ENCODE measurements at regions not wholly inside any gene's neighbourhood (a gene's known extent, or its start where the extent isn't known, plus 50 kb on each side); places are given as distances from the start of the nearest gene placed in this dataset.

DNA sequence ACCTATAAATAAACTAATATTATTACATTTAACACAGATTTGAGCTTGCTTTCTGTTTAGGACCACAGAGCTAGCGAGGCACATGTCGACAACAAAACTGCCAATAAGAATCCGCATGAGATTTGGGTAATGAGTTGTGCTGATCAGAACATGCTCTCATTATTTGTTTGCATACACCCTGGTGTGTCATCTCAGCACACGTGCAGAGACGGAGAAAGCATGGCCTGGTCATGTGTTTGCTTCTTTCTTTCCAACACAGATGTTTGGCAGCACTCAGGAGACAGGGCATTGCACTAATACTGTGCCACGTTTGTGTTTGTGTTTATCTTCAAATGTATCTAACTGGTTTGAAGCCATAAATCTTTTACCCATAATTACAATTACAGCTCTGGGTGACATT is 364.8 kb downstream of the ARAP2 start:
- no peak overlapping the region for H4K8ac ChIP-seq (replicated peaks; ENCODE audit: insufficient read length, low read depth, low read length)
- Mint-ChIP-seq H3K27me3 (ENCODE audit: low read depth) (no peaks in the 10 kb centered on the region), H3K4me3 (no peak overlapping the region), H3K9me3 (peaks cover 2 to 3% of the 10 kb centered on the region in 2 experiments; a peak in 2 of 5 replicates), H3K4me1 (peaks cover 0 to 2% of the 10 kb centered on the region in 2 experiments; a peak in 1 of 4 replicates), H3K27ac (no peak overlapping the region), H3K36me3 (ENCODE audit: insufficient read depth in 1 of 3, low read depth in 3 of 3) (peaks cover 0 to 4% (median 2%) of the 10 kb centered on the region in 3 experiments; a peak in 2 of 7 replicates)
- H2AK5ac ChIP-seq (ENCODE audit: insufficient read length, low read length): no peak overlapping the region
- H2AFZ ChIP-seq (ENCODE audit: low read length): no peak overlapping the region
- H2BK120ac ChIP-seq (ENCODE audit: low read depth, low read length, poor library complexity, severe bottlenecking): no peak overlapping the region
- H3K9me3 ChIP-seq (ENCODE audit: control insufficient read depth, low read depth, low read length): no peaks in the 10 kb centered on the region
- no peak overlapping the region for H2BK15ac ChIP-seq (ENCODE audit: low read depth, low read length)
- H2BK20ac ChIP-seq (ENCODE audit: low read depth, low read length, poor library complexity, severe bottlenecking): no peak overlapping the region
- H3K79me1 ChIP-seq (ENCODE audit: insufficient read depth, low read depth, low read length, poor library complexity, severe bottlenecking): no peaks in the 10 kb centered on the region
- no peak overlapping the region for H4K91ac ChIP-seq (ENCODE audit: insufficient read length, low read depth, low read length)
- no peaks in the 10 kb centered on the region for H3K23me2 ChIP-seq (ENCODE audit: insufficient read length, low read depth, low read length, poor library complexity, severe bottlenecking)
- no peak overlapping the region for H3K9ac ChIP-seq (ENCODE audit: extremely low read depth, insufficient read length, low read length)
- H2BK12ac ChIP-seq (ENCODE audit: insufficient read length, low read depth, low read length): no peak overlapping the region
- no CpG with 5 or more reads among the region's 6 CpGs for WGBS (ENCODE audit: extremely low coverage, insufficient read length, low lambda C conversion rate)
- H3K79me2 ChIP-seq (ENCODE audit: insufficient read depth, low read length): no peaks in the 10 kb centered on the region
- no peak for DNase-seq
- no peak overlapping the region for H4K5ac ChIP-seq (ENCODE audit: insufficient read length, low read depth, low read length)
- H2BK5ac ChIP-seq (ENCODE audit: insufficient read length, low read length): no peak overlapping the region
- H3K56ac ChIP-seq (ENCODE audit: insufficient read length, low read depth, low read length): no peak overlapping the region
- H3K27ac ChIP-seq (ENCODE audit: insufficient read length, low read depth, low read length): no peak overlapping the region
- H3K18ac ChIP-seq (ENCODE audit: insufficient read length, low read depth, low read length): no peak overlapping the region
- TF ChIP-seq CTCF (conservative IDR thresholded peaks at IDR 0.05): no peak
- no peak overlapping the region for H3T11ph ChIP-seq (ENCODE audit: low read length)
- no peak overlapping the region for H3K4ac ChIP-seq (ENCODE audit: low read depth, low read length)
- H3K23ac ChIP-seq (ENCODE audit: insufficient read length, low read depth, low read length): no peak overlapping the region
- H3K27me3 ChIP-seq (ENCODE audit: insufficient read depth, low read length): no peaks in the 10 kb centered on the region
- H3K4me1 ChIP-seq (ENCODE audit: insufficient read depth, low read length): no peaks in the 10 kb centered on the region
- H3K14ac ChIP-seq (ENCODE audit: insufficient read depth, low read length): no peak overlapping the region
- no peak overlapping the region for H3K4me2 ChIP-seq (ENCODE audit: insufficient read depth, insufficient read length, low read length)
- no peaks in the 10 kb centered on the region for H4K20me1 ChIP-seq (ENCODE audit: control insufficient read depth, insufficient read depth, insufficient read length)

All from H9 (cell line).